GM12878 (cell line): ENCODE measurements at regions not wholly inside any gene's neighbourhood (a gene's known extent, or its start where the extent isn't known, plus 50 kb on each side); places are given as distances from the start of the nearest gene placed in this dataset. TPM values are rescaled to one million over a fixed set of nuclear protein-coding genes. Genes with fewer than 3 reads are reported as not detected.

Experiments
- ATAC-seq: fragments of 200-7000 bp; cut with Tn5 transposase; 3 replicates; pipeline ENCODE4 v1.9.1; 2020; ENCODE audit warnings: mild to moderate bottlenecking, moderate library complexity
- BruUV-seq: library from RNA; stranded (reverse); fragments of 400-500 nt; replicated peaks from 2 replicates; lab custom pipeline; 2021; lab: Mats Ljungman, UMichigan
- CTCF ChIA-PET: fragments of 300-600 bp; sonication (Branson Sonifier 250); formaldehyde crosslinking; extraction: SDS; loops from one replicate; lab custom pipeline; 2021; ENCODE audit warnings: inconsistent platforms; lab: Yijun Ruan, JAX
- POLR2A ChIA-PET: fragments of 350-600 bp; formaldehyde crosslinking; extraction: SDS; loops from one replicate; lab custom pipeline; 2021; ENCODE audit warnings: inconsistent platforms; lab: Charles Lee
- RAD21 ChIA-PET: fragments of 300-600 bp; sonication (Branson Sonifier 250); formaldehyde crosslinking; loops from one replicate; lab custom pipeline; 2023; ENCODE audit warnings: antibody characterized with exemption; ENCODE audit not compliant: unreplicated experiment; lab: Charles Lee
- SMC1A ChIA-PET: fragments of 300-600 bp; sonication (Branson Sonifier 250); formaldehyde crosslinking; loops from one replicate; lab custom pipeline; 2023; ENCODE audit not compliant: unreplicated experiment, uncharacterized antibody; lab: Charles Lee
- DNase-seq: peaks from one replicate; pipeline ENCODE4 v3.0.0-alpha.2; 2011; ENCODE audit warnings: low read depth, low spot score
- FAIRE-seq: peaks from 3 replicates; lab custom pipeline; 2011; peaks lifted over from hg19 to GRCh38; lab: Jason Lieb, UNC
- H2AFZ ChIP-seq: 2 replicates; pipeline ENCODE4 v1.6.0; 2011; ENCODE audit warnings: low read depth, low read length, control low read depth; ENCODE audit not compliant: control insufficient read depth
- H3K27ac ChIP-seq: 2 replicates; pipeline ENCODE4 v1.5.1; 2011; ENCODE audit warnings: control low read depth; ENCODE audit not compliant: control insufficient read depth, insufficient read depth
- H3K27me3 ChIP-seq, 2 experiments: replicated peaks in 1 of 2; 2 replicates each; pipeline versions ENCODE4 v1.6.0 to v1.6.1; 2011; ENCODE audit warnings: low read length in 1 of 2; ENCODE audit not compliant: control insufficient read depth in 2 of 2, insufficient read depth in 2 of 2
- H3K36me3 ChIP-seq, 2 experiments: 2 replicates each; pipeline ENCODE4 v1.5.1; 2011; ENCODE audit warnings: low read length in 1 of 2; ENCODE audit not compliant: control insufficient read depth in 2 of 2, insufficient read depth in 2 of 2
- H3K4me1 ChIP-seq: 2 replicates; pipeline ENCODE4 v1.6.1; 2011; ENCODE audit warnings: mild to moderate bottlenecking, low read length, moderate library complexity, mixed read lengths; ENCODE audit not compliant: control insufficient read depth, insufficient read depth
- H3K4me2 ChIP-seq: 2 replicates; pipeline ENCODE4 v1.6.0; 2011; ENCODE audit warnings: control low read depth; ENCODE audit not compliant: control insufficient read depth, insufficient read depth
- H3K4me3 ChIP-seq: fragments of 200-600 bp; sonication (generic); 2 replicates; pipeline ENCODE4 v1.5.1; 2016
- H3K79me2 ChIP-seq: 2 replicates; pipeline ENCODE4 v1.6.0; 2011; ENCODE audit warnings: low read length; ENCODE audit not compliant: control insufficient read depth, insufficient read depth
- H3K9ac ChIP-seq: 2 replicates; pipeline ENCODE4 v1.8.0; 2011; ENCODE audit warnings: low read length, control low read depth, mixed read lengths; ENCODE audit not compliant: control insufficient read depth, insufficient read depth
- H3K9me3 ChIP-seq: replicated peaks from 3 replicates; pipeline ENCODE4 v1.5.1; 2011; ENCODE audit warnings: mild to moderate bottlenecking, low read length; ENCODE audit not compliant: control insufficient read depth, insufficient read depth
- H4K20me1 ChIP-seq: 2 replicates; pipeline ENCODE4 v1.6.0; 2011; ENCODE audit not compliant: control insufficient read depth, insufficient read depth
- ATF7 ChIP-seq: fragments of 450-650 bp; IDR thresholded peaks from 2 replicates; pipeline ENCODE4 v1.6.1; 2016; ENCODE audit warnings: low read depth, mild to moderate bottlenecking
- CEBPB ChIP-seq, 2 experiments: fragments of 150-350 bp in 1 of 2; IDR thresholded peaks; 2 replicates each; pipeline ENCODE4 v1.6.1; 2012 to 2014; ENCODE audit warnings: low read depth in 2 of 2, low read length in 2 of 2, borderline replicate concordance in 1 of 2, inconsistent platforms in 1 of 2
- EP300 ChIP-seq, 2 experiments: fragments of 150-350 bp in 1 of 2; IDR thresholded peaks; 2 replicates each; pipeline ENCODE4 v1.6.1; 2011 to 2012; ENCODE audit warnings: low read depth in 2 of 2, low read length in 2 of 2, borderline replicate concordance in 1 of 2, improper control_type of control experiment in 1 of 2, inconsistent platforms in 1 of 2; ENCODE audit not compliant: control insufficient read depth in 1 of 2
- MTA2 ChIP-seq: fragments of 450-650 bp; IDR thresholded peaks from 2 replicates; pipeline ENCODE4 v1.6.1; 2016; ENCODE audit warnings: low read depth, mild to moderate bottlenecking, moderate library complexity
- MYB ChIP-seq: fragments of 150-350 bp; IDR thresholded peaks from 2 replicates; pipeline ENCODE4 v1.6.1; 2014; ENCODE audit warnings: mild to moderate bottlenecking, low read depth, low read length, borderline replicate concordance
- NR2C1 ChIP-seq: fragments of 450-650 bp; IDR thresholded peaks from 2 replicates; pipeline ENCODE4 v1.6.1; 2017; ENCODE audit warnings: antibody characterized with exemption, mild to moderate bottlenecking, moderate library complexity
- POU2F2 ChIP-seq: IDR thresholded peaks from 3 replicates; pipeline ENCODE4 v1.6.1; 2011; ENCODE audit warnings: low read depth, mild to moderate bottlenecking, low read length, borderline replicate concordance
- SUZ12 ChIP-seq: fragments of 200-600 bp; sonication (generic); IDR thresholded peaks from one replicate; pipeline ENCODE4 v1.6.1; 2018; ENCODE audit warnings: antibody characterized with exemption, mild to moderate bottlenecking; ENCODE audit not compliant: unreplicated experiment
- TARDBP ChIP-seq: IDR thresholded peaks from 2 replicates; pipeline ENCODE4 v1.6.1; 2016; ENCODE audit warnings: borderline replicate concordance
- YY1 ChIP-seq: IDR thresholded peaks from 2 replicates; pipeline ENCODE4 v1.6.1; 2011; ENCODE audit warnings: low read depth, mild to moderate bottlenecking, low read length
- ZNF24 ChIP-seq: fragments of 450-650 bp; IDR thresholded peaks from 2 replicates; pipeline ENCODE4 v1.6.1; 2017; ENCODE audit warnings: antibody characterized with exemption, mild to moderate bottlenecking
- WGBS: methylation state at CpG from one replicate; pipeline ENCODE4 v1.1.6; 2016; ENCODE audit warnings: low lambda C conversion rate; ENCODE audit not compliant: insufficient replicate concordance, insufficient coverage; ENCODE audit errors: missing lambda C conversion rate; 5-methylcytosine and 5-hydroxymethylcytosine counted together
- in situ Hi-C: fragments of 300-500 bp; cut with MboI; formaldehyde crosslinking; loops from 9 replicates; pipeline ENCODE4 v1.14.3; 2018; ENCODE audit warnings: mixed read lengths
- intact Hi-C: fragments of 100-400 bp; cut with micrococcal nuclease; formaldehyde crosslinking; loops from one replicate; pipeline ENCODE4 v1.14.2; 2022; ENCODE audit not compliant: unreplicated experiment
- small RNA-seq: library from RNA; depleted of rRNA; stranded (forward); fragments of <200 nt; gene quantifications from one replicate; pipeline ENCODE3, GENCODE V24; 2014
- TF ChIP-seq, protein P1 (sequence below): fragments of 450-650 bp; IDR thresholded peaks from 2 replicates; pipeline ENCODE4 v1.6.1; 2017; ENCODE audit warnings: low read depth, mild to moderate bottlenecking, moderate library complexity

DNA sequence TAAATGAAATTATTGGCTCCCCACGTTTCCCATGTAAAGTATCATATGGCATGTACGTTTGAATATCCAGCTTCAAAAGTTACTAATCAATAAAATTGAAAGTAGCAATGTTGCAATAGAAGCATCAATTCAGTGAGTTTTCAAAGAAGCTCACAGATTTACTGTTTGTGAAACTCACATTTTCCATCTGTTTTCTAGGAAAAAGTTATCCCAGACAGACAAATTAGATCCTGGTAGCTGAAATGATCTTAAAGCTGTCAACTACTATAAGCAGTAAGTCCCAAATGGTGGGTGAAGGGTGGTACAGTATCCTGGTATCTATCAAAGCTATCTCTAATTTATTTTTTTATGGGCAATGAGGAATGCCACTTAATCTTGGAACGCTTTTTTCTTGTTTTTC lies 60.7 kb upstream of the MXRA5 start (continued):
- TF ChIP-seq ZNF24 (no peak), ATF7 (no peak), TARDBP (no peak), POU2F2 (no peak)

DNA sequence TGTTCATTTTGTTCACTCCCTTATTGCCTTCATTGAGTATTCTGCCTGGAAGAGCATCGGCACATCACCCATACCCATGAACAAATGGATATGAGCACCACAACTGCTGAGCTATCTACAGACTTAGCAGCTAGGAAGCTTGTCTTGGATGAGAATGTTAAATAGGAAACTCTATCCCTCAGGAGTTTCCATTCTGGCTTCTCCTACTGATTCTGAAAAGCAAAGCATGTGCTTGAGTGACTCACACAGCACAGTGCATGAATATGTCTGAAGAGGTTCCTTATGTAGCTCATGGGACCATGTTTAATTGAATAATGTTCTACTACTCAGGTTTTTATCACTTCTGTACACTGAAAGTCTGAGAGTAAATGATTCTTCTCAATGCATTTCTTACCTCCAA lies 57.3 kb upstream of the MXRA5 start:
- FAIRE-seq (no peak), ATAC-seq (no peak), DNase-seq (no peak)
- Histone ChIP-seq H3K36me3 (no peaks in the 10 kb centered on the region), H3K4me2 (no peak overlapping the region), H3K9ac (no peak overlapping the region), H3K9me3 (no peaks in the 10 kb centered on the region), H3K27me3 (no peaks in the 10 kb centered on the region), H3K79me2 (no peaks in the 10 kb centered on the region), H4K20me1 (no peaks in the 10 kb centered on the region), H2AFZ (no peak overlapping the region), H3K4me3 (no peak overlapping the region), H3K27ac (no peak overlapping the region), H3K4me1 (no peaks in the 10 kb centered on the region)
- ChIA-PET POLR2A (no interaction called here), CTCF (no interaction called here), RAD21 (no interaction called here), SMC1A (no interaction called here)
- no TSS peak for BruUV-seq
- in situ Hi-C loops (no loop called here), intact Hi-C loops (no loop called here)
- no peak for TF ChIP-seq NR2C1
- no peak for TF ChIP-seq MYB
- no peak for TF ChIP-seq ZNF24
- TF ChIP-seq EP300 (IDR thresholded peaks at IDR 0.05; ENCODE audit: borderline replicate concordance in 1 of 2, control insufficient read depth in 1 of 2, low read depth in 2 of 2, low read length in 2 of 2) = no peak
- TF ChIP-seq SUZ12 = no peak
- TF ChIP-seq MTA2 = no peak
- no peak for TF ChIP-seq YY1
- TF ChIP-seq, protein P1, sequence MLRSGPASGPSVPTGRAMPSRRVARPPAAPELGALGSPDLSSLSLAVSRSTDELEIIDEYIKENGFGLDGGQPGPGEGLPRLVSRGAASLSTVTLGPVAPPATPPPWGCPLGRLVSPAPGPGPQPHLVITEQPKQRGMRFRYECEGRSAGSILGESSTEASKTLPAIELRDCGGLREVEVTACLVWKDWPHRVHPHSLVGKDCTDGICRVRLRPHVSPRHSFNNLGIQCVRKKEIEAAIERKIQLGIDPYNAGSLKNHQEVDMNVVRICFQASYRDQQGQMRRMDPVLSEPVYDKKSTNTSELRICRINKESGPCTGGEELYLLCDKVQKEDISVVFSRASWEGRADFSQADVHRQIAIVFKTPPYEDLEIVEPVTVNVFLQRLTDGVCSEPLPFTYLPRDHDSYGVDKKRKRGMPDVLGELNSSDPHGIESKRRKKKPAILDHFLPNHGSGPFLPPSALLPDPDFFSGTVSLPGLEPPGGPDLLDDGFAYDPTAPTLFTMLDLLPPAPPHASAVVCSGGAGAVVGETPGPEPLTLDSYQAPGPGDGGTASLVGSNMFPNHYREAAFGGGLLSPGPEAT = no peak
- TF ChIP-seq CEBPB (IDR thresholded peaks at IDR 0.05; ENCODE audit: borderline replicate concordance in 1 of 2, low read depth in 2 of 2, low read length in 2 of 2) = no peak
- WGBS = 20% methylated on average over 1 of the region's 1 CpG

Small RNAs in the stretch of these regions (small RNA-seq; reads per million reads assigned to genes)
- not detected for gene SNORA48B
